ENCODE measurements at regions not wholly inside any gene's neighbourhood (a gene's known extent, or its start where the extent isn't known, plus 50 kb on each side); places are given as distances from the start of the nearest gene placed in this dataset.

DNA sequence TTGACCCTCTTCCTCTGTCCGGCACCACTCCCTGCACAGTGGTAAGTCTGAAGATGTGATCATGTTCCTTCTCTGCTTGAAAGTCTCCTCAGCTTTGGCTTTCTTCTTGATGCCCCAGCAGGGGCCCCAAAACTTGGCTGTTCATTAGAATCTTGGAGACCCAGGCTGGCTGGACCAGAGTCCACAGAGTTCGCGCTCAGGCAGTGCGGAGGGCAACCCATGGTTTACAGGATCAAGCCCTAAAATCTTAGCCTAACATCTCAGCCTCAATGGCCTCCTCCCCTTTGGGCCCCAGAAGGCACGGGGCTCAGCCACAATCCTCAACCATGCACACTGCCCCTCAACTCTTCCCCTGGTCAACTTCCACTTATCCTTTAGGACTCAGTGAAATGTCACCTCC lies 72.9 kb upstream of the GTSF1L start:
- TF ChIP-seq, protein P1, sequence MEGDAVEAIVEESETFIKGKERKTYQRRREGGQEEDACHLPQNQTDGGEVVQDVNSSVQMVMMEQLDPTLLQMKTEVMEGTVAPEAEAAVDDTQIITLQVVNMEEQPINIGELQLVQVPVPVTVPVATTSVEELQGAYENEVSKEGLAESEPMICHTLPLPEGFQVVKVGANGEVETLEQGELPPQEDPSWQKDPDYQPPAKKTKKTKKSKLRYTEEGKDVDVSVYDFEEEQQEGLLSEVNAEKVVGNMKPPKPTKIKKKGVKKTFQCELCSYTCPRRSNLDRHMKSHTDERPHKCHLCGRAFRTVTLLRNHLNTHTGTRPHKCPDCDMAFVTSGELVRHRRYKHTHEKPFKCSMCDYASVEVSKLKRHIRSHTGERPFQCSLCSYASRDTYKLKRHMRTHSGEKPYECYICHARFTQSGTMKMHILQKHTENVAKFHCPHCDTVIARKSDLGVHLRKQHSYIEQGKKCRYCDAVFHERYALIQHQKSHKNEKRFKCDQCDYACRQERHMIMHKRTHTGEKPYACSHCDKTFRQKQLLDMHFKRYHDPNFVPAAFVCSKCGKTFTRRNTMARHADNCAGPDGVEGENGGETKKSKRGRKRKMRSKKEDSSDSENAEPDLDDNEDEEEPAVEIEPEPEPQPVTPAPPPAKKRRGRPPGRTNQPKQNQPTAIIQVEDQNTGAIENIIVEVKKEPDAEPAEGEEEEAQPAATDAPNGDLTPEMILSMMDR (conservative IDR thresholded peaks at IDR 0.05; ENCODE audit: low read depth, low read length), result no peak
- no peak overlapping the region for H3K4me3 ChIP-seq (ENCODE audit: low read depth, low read length)
- DNase-seq (ENCODE audit: low read depth), result no peak

DNA sequence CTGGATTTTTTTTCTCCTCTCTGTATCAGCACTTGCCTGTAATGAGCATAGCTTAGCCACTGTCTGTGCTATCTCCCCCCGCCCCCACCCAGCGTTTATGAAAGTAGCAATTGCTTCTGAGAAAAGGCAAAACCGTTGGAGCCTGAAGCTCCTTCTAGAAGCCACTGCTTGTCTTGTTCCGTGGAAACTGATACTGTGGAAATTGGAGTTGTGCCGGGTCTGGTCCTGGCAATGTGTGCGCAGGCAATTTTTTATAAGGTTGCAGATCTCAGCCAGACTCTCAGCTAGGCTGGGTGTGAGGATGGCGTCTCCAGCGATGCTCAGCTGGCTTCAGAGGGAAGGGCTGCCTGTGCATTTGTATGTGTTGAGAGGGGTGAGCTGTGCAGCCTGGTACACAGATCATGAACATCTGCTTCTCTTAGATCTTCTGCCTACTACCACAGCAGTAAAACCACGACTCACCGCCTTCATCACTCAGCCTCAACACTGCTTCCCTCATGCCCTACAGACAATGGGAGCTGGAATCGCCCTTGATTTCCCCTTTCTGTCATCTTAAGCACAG lies 72.4 kb upstream of the GTSF1L start:
- H3K4me3 ChIP-seq (ENCODE audit: low read depth, low read length), result no peak overlapping the region
- TF ChIP-seq, protein P1 (conservative IDR thresholded peaks at IDR 0.05; ENCODE audit: low read depth, low read length), result no peak
- no peak for DNase-seq (ENCODE audit: low read depth)

DNA sequence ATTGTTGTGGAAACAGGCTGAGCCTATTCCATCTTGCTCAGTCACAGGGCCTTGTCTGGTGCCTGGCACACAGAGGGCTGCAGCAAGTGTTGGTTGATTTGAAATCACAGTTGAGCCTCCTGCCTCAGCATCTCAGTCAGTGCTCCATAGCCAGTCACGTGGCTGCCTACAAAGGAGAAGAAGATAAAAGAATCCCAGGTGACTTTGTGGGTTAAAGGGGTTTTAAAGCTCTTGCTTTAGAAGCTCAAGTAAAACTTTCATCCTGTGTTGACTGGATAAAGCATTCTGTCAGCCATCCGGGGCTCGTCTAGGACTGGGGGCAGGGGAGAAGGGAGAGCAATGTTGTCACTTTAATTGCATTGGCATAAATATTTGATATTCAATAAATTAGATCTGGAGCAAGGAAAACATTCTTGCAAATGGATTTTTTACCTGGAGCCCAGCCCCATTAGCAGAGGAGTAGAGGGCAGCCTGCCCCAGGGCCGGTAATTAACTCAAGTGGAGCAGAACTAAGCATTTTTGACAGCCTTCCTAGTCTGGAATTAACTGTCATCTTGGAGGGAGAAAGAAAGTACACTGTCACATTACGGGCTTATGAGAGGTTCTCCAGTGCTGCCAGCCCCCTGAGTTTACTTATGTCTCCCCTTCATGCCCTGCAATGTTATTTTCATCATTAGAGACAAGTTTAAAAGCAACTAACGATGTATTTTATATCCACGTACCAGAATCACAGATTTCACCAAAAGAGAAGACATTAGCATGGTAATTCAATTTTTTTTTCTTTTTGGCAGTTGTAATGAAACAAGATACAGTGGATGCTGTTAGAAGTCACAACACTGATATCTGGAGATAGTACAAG lies 71.7 kb upstream of the GTSF1L start:
- H3K4me3 ChIP-seq (ENCODE audit: low read depth, low read length), result no peak overlapping the region
- TF ChIP-seq, protein P1 (conservative IDR thresholded peaks at IDR 0.05; ENCODE audit: low read depth, low read length), result no peak
- no peak for DNase-seq (ENCODE audit: low read depth)

DNA sequence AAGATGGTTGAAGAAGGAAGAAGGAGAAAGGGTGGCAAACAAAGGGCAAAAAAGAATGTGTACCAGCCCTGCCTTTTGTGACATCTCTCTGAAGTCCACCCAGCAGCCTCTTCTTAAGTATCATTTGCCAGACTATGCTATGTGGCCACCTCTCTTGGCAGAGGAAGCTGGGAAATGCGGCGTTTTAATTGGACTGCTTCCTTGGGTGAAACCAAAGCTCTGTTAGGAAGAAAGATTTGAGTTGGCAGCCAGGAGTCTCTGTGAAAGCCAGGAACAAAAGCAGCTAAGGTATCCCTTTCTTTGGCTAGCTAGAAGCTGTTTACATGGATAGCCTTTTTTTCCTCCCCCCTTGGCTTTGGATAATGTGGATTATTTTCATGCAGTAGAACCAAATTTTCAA lies 67.5 kb upstream of the GTSF1L start:
- no peak for DNase-seq (ENCODE audit: low read depth)
- TF ChIP-seq, protein P1 (conservative IDR thresholded peaks at IDR 0.05; ENCODE audit: low read depth, low read length), result no peak
- no peak overlapping the region for H3K4me3 ChIP-seq (ENCODE audit: low read depth, low read length)

DNA sequence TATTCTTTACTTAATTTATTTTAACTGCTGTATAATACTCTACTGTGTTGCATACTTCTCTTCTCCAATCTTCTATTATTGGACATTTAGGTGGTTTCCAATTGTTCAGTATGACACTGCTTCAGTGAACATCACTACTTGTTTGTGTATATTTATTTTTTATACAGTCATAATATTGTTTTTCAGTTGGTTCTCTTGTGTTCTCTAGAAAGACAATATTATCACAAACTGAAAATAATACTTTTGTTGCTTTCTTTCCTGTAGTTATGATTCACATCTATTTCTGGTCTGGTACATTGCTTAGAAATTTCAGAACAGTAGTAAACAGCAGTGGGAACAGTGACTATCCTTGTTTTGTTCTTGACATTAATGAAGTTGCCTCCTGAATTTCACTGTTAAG lies 62.8 kb upstream of the GTSF1L start:
- TF ChIP-seq, protein P1 (conservative IDR thresholded peaks at IDR 0.05; ENCODE audit: low read depth, low read length), result no peak
- no peak overlapping the region for H3K4me3 ChIP-seq (ENCODE audit: low read depth, low read length)
- no peak for DNase-seq (ENCODE audit: low read depth)

DNA sequence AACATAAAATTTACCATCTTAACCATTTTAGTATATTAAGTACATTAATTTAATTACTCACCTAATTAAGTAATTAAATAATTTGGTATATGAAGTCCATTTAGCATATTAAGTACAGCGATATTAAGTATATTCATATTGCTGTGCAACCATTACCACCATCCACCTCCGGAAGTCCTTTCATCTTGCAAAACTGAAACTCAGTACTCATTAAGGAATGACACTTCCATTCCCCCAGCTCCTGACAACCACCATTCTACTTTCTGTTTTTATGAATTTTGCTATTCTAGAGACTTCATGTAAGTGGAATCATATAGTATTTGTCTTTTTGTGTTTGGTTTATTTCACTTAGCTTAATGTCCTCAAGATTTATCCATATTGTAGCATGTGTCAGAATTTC lies 61.1 kb upstream of the GTSF1L start:
- no peak overlapping the region for H3K4me3 ChIP-seq (ENCODE audit: low read depth, low read length)
- no peak for DNase-seq (ENCODE audit: low read depth)
- TF ChIP-seq, protein P1 (conservative IDR thresholded peaks at IDR 0.05; ENCODE audit: low read depth, low read length), result no peak

DNA sequence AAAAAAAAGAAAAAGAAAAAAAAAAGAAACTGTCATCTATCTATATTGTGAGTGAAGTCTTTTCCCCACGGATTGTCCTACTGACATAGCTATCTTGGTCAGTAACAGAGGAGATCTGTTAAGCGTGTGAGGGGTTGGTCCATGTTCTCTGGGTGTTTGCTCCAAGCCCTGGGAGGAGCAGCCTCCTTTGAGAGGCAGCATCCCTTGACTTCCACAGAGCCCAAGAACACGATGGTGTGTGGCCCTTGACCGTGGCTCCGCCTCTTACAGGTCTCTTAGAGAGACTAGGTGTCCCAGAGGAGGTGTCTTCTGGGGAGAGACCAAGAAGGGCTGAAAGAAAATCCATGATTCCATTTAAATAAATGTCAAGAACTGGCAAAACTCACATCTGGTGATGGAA lies 60.1 kb upstream of the GTSF1L start:
- no peak overlapping the region for H3K4me3 ChIP-seq (ENCODE audit: low read depth, low read length)
- TF ChIP-seq, protein P1 (conservative IDR thresholded peaks at IDR 0.05; ENCODE audit: low read depth, low read length), result no peak

More for the DNA sequence above, 60.1 kb upstream of the GTSF1L start:
- DNase-seq (ENCODE audit: low read depth), result no peak
